ENCODE measurements at regions not wholly inside any gene's neighbourhood (a gene's known extent, or its start where the extent isn't known, plus 50 kb on each side); places are given as distances from the start of the nearest gene placed in this dataset.

- no peak overlapping the region for H3K4me3 ChIP-seq (ENCODE audit: low read depth, low read length)
- no peak for TF ChIP-seq CTCF (IDR thresholded peaks at IDR 0.05; ENCODE audit: low read depth, low read length)
- in situ Hi-C loops (cut with HindIII; ENCODE audit: low sequenced_read_pairs), result no loop called here
- no peak for DNase-seq (ENCODE audit: low read depth, low spot score)
Observed at GRCh38 chr6:14380901-14381828, 263.6 kb downstream of the CD83 start.

GRCh38 chr6:14381829-14382677, 264.5 kb downstream of the CD83 start:
- TF ChIP-seq CTCF (IDR thresholded peaks at IDR 0.05; ENCODE audit: low read depth, low read length), result no peak
- in situ Hi-C loops (cut with HindIII; ENCODE audit: low sequenced_read_pairs), result no loop called here
- no peak overlapping the region for H3K4me3 ChIP-seq (ENCODE audit: low read depth, low read length)
- no peak for DNase-seq (ENCODE audit: low read depth, low spot score)

GRCh38 chr6:14382678-14383236, 265.2 kb downstream of the CD83 start:
- DNase-seq (ENCODE audit: low read depth, low spot score), result no peak
- H3K4me3 ChIP-seq (ENCODE audit: low read depth, low read length), result no peak overlapping the region
- TF ChIP-seq CTCF (IDR thresholded peaks at IDR 0.05; ENCODE audit: low read depth, low read length), result no peak
- in situ Hi-C loops (cut with HindIII; ENCODE audit: low sequenced_read_pairs), result no loop called here

GRCh38 chr6:14383393-14384174, 266.0 kb downstream of the CD83 start:
- TF ChIP-seq CTCF (IDR thresholded peaks at IDR 0.05; ENCODE audit: low read depth, low read length), result no peak
- no peak overlapping the region for H3K4me3 ChIP-seq (ENCODE audit: low read depth, low read length)
- no peak for DNase-seq (ENCODE audit: low read depth, low spot score)
- in situ Hi-C loops (cut with HindIII; ENCODE audit: low sequenced_read_pairs), result no loop called here

- TF ChIP-seq CTCF (IDR thresholded peaks at IDR 0.05; ENCODE audit: low read depth, low read length), result no peak
- H3K4me3 ChIP-seq (ENCODE audit: low read depth, low read length), result no peak overlapping the region
- in situ Hi-C loops (cut with HindIII; ENCODE audit: low sequenced_read_pairs), result no loop called here
- DNase-seq (ENCODE audit: low read depth, low spot score), result no peak
Observed at GRCh38 chr6:14384175-14384949, 266.8 kb downstream of the CD83 start.

Data from astrocyte of the spinal cord (primary cell).